ENCODE measurements at regions not wholly inside any gene's neighbourhood (a gene's known extent, or its start where the extent isn't known, plus 50 kb on each side); places are given as distances from the start of the nearest gene placed in this dataset.

- no peak overlapping the region for H3K27ac ChIP-seq
- no peaks in the 10 kb centered on the region for H3K27me3 ChIP-seq
- no peaks in the 10 kb centered on the region for H3K4me1 ChIP-seq (ENCODE audit: control insufficient read depth in 1 of 2, insufficient read depth in 1 of 2, low read depth in 1 of 2, low read length in 1 of 2)
- no peaks in the 10 kb centered on the region for H3K36me3 ChIP-seq
- H3K9me3 ChIP-seq = no peaks in the 10 kb centered on the region
- H3K4me3 ChIP-seq (ENCODE audit: low read depth in 1 of 2, low read length in 1 of 2) = no peak overlapping the region
- TF ChIP-seq, protein P1, sequence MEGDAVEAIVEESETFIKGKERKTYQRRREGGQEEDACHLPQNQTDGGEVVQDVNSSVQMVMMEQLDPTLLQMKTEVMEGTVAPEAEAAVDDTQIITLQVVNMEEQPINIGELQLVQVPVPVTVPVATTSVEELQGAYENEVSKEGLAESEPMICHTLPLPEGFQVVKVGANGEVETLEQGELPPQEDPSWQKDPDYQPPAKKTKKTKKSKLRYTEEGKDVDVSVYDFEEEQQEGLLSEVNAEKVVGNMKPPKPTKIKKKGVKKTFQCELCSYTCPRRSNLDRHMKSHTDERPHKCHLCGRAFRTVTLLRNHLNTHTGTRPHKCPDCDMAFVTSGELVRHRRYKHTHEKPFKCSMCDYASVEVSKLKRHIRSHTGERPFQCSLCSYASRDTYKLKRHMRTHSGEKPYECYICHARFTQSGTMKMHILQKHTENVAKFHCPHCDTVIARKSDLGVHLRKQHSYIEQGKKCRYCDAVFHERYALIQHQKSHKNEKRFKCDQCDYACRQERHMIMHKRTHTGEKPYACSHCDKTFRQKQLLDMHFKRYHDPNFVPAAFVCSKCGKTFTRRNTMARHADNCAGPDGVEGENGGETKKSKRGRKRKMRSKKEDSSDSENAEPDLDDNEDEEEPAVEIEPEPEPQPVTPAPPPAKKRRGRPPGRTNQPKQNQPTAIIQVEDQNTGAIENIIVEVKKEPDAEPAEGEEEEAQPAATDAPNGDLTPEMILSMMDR (IDR thresholded peaks at IDR 0.05) = no peak
These were observed 1494.9 kb upstream of the LRRTM3 start for GRCh38 chr10:65430979-65431378.

DNA sequence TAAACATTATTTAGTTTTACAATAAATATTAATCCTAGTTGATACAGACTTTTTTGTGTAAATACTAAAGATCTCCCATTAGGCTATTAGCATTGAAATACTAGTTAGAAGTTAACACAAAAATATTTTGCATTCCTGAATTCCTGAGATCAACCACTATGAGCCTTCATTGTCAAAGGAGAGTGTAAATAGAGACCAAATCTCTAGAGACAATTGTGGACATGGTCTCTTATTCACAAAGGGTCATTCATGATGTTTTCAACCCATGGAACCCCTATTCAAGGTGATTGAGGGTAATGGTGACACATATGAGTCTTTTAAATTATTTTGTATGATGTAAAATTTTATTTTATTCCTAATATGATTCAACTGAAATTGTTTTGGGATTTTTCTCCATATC is 1454.8 kb upstream of the LRRTM3 start:
- Histone ChIP-seq H3K4me3 (ENCODE audit: low read depth in 1 of 2, low read length in 1 of 2) (no peak overlapping the region), H3K27me3 (no peaks in the 10 kb centered on the region), H3K4me1 (ENCODE audit: control insufficient read depth in 1 of 2, insufficient read depth in 1 of 2, low read depth in 1 of 2, low read length in 1 of 2) (no peaks in the 10 kb centered on the region), H3K9me3 (no peaks in the 10 kb centered on the region), H3K36me3 (no peaks in the 10 kb centered on the region), H3K27ac (no peak overlapping the region)
- TF ChIP-seq, protein P1 (IDR thresholded peaks at IDR 0.05) = no peak

- Histone ChIP-seq H3K27me3 (no peaks in the 10 kb centered on the region), H3K4me1 (ENCODE audit: control insufficient read depth in 1 of 2, insufficient read depth in 1 of 2, low read depth in 1 of 2, low read length in 1 of 2) (no peaks in the 10 kb centered on the region), H3K36me3 (no peaks in the 10 kb centered on the region), H3K4me3 (ENCODE audit: low read depth in 1 of 2, low read length in 1 of 2) (no peak overlapping the region), H3K27ac (no peak overlapping the region), H3K9me3 (no peaks in the 10 kb centered on the region)
- TF ChIP-seq, protein P1 (IDR thresholded peaks at IDR 0.05) = no peak
These were observed 1443.0 kb upstream of the LRRTM3 start for GRCh38 chr10:65482848-65483247.

GRCh38 chr10:65491799-65492198 is 1434.0 kb upstream of the LRRTM3 start:
- Histone ChIP-seq H3K36me3 (no peaks in the 10 kb centered on the region), H3K27me3 (no peaks in the 10 kb centered on the region), H3K9me3 (no peaks in the 10 kb centered on the region), H3K4me3 (ENCODE audit: low read depth in 1 of 2, low read length in 1 of 2) (no peak overlapping the region), H3K4me1 (ENCODE audit: control insufficient read depth in 1 of 2, insufficient read depth in 1 of 2, low read depth in 1 of 2, low read length in 1 of 2) (no peaks in the 10 kb centered on the region), H3K27ac (no peak overlapping the region)
- TF ChIP-seq, protein P1 (IDR thresholded peaks at IDR 0.05) = no peak

GRCh38 chr10:65496541-65496940 is 1429.3 kb upstream of the LRRTM3 start:
- Histone ChIP-seq H3K27me3 (no peaks in the 10 kb centered on the region), H3K4me3 (ENCODE audit: low read depth in 1 of 2, low read length in 1 of 2) (no peak overlapping the region), H3K4me1 (ENCODE audit: control insufficient read depth in 1 of 2, insufficient read depth in 1 of 2, low read depth in 1 of 2, low read length in 1 of 2) (no peaks in the 10 kb centered on the region)

More at GRCh38 chr10:65496541-65496940, 1429.3 kb upstream of the LRRTM3 start:
- H3K27ac ChIP-seq = no peak overlapping the region
- TF ChIP-seq, protein P1 (IDR thresholded peaks at IDR 0.05) = no peak
- H3K9me3 ChIP-seq = no peaks in the 10 kb centered on the region
- no peaks in the 10 kb centered on the region for H3K36me3 ChIP-seq
